Karpas-422 (cell line): ENCODE measurements at regions not wholly inside any gene's neighbourhood (a gene's known extent, or its start where the extent isn't known, plus 50 kb on each side); places are given as distances from the start of the nearest gene placed in this dataset.
A peak's percentile ranks its signal among the peaks of the same experiment; 100 is the strongest.
"Not testable (repeated sequence)": the region's sequence is repeated elsewhere in the genome, so short reads cannot be mapped to it uniquely, and the experiment has no call there.

ENCODE experiments used
- DNase-seq: peaks from one replicate; pipeline ENCODE4 v3.0.0-alpha.2; 2015
- H2AFZ ChIP-seq: fragments of 200-600 bp; sonication (generic); 2 replicates; pipeline ENCODE4 v1.6.1; 2014; ENCODE audit warnings: antibody characterized with exemption, low read length, mixed read lengths
- H3K27ac ChIP-seq: fragments of 200-600 bp; sonication (generic); 2 replicates; pipeline ENCODE4 v1.5.1; 2014; ENCODE audit warnings: mild to moderate bottlenecking, low read length, moderate library complexity
- H3K27me3 ChIP-seq: fragments of 200-600 bp; sonication (generic); 2 replicates; pipeline ENCODE4 v1.6.1; 2014; ENCODE audit warnings: low read length, mixed read lengths
- H3K36me3 ChIP-seq: fragments of 200-600 bp; sonication (generic); 2 replicates; pipeline ENCODE4 v1.6.1; 2014; ENCODE audit warnings: low read length, mixed read lengths; ENCODE audit not compliant: insufficient read depth
- H3K4me1 ChIP-seq: fragments of 200-600 bp; sonication (generic); 2 replicates; pipeline ENCODE4 v1.6.1; 2014; ENCODE audit warnings: mild to moderate bottlenecking, low read length, mixed read lengths
- H3K4me2 ChIP-seq: fragments of 200-600 bp; sonication (generic); 2 replicates; pipeline ENCODE4 v1.6.1; 2014; ENCODE audit warnings: low read length, low read depth, mild to moderate bottlenecking; ENCODE audit not compliant: poor library complexity, severe bottlenecking
- H3K4me3 ChIP-seq: fragments of 200-600 bp; sonication (generic); 2 replicates; pipeline ENCODE4 v1.5.1; 2014; ENCODE audit warnings: mild to moderate bottlenecking, antibody characterized with exemption, low read length, mixed read lengths
- H3K79me2 ChIP-seq: fragments of 200-600 bp; sonication (generic); 2 replicates; pipeline ENCODE4 v1.6.1; 2014; ENCODE audit warnings: mild to moderate bottlenecking, low read length, mixed read lengths
- H3K9ac ChIP-seq: fragments of 200-600 bp; sonication (generic); 2 replicates; pipeline ENCODE4 v1.6.0; 2014; ENCODE audit warnings: low read length
- H3K9me2 ChIP-seq: fragments of 200-600 bp; sonication (generic), shearing (Covaris generic); replicated peaks from 2 replicates; pipeline ENCODE4 v1.6.0; 2014; ENCODE audit warnings: mild to moderate bottlenecking, low read length, moderate library complexity; ENCODE audit not compliant: insufficient read depth
- H3K9me3 ChIP-seq: fragments of 300-700, 200-600 bp; sonication (generic); 2 replicates; pipeline ENCODE4 v1.6.1; 2014; ENCODE audit warnings: low read length, mixed read lengths
- H4K20me1 ChIP-seq: fragments of 200-600 bp; sonication (generic); 2 replicates; pipeline ENCODE4 v1.6.1; 2014; ENCODE audit warnings: mild to moderate bottlenecking, antibody characterized with exemption, low read length, low read depth; ENCODE audit not compliant: insufficient read depth

DNA sequence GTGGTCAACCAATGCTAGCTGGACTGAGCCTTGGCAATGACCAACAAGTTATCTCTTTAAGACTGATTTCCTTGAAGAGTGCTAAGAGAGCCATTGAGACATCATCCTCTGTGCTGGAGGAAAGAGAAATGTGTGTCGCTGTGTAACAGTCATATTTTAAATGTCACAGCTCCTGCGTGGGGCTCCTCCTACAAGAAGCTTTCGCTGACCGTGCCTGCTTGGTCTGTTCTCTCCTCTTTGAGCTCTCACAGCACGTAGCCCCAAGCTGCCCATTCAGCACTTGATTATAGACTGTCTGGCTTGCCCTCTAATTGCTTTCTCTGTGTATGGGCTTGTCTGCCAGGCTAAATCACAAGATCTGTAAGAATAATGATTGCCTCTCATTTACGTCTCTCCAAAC is 221.3 kb downstream of the FOXD2 start:
- no peaks in the 10 kb centered on the region for H3K9me3 ChIP-seq
- no peak overlapping the region for H3K4me3 ChIP-seq
- H3K36me3 ChIP-seq, result no peaks in the 10 kb centered on the region
- peaks cover 25% of the 10 kb centered on the region for H3K4me1 ChIP-seq
- H3K4me2 ChIP-seq, result no peak overlapping the region
- H2AFZ ChIP-seq, result no peak overlapping the region
- H3K27ac ChIP-seq, result no peak overlapping the region
- H3K9me2 ChIP-seq, result no peaks in the 10 kb centered on the region
- H3K27me3 ChIP-seq, result no peaks in the 10 kb centered on the region
- no peaks in the 10 kb centered on the region for H3K79me2 ChIP-seq
- H3K9ac ChIP-seq, result no peak overlapping the region
- H4K20me1 ChIP-seq, result no peaks in the 10 kb centered on the region
- DNase-seq, result no peak

DNA sequence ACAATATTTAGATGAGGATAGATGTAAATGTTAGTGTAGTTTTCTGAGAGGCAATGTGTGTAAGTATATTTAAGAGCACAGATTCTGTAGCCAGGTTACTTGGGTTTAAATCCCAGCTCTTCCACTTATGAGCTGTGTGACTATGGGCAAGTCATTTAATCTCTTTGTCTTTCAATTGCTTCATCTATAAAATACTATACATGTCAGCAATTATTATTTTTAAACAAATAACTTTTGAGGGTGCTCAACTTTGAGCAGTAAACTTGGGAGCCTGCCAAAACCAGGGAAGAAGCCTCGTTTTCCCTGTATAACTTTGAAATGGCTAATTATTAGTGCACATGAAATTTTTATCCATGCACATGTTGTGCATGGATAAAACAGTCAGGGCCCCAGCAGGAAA is 222.8 kb downstream of the FOXD2 start:
- Histone ChIP-seq H3K4me1 (peaks cover 38% of the 10 kb centered on the region), H3K4me2 (no peak overlapping the region), H3K9me2 (no peaks in the 10 kb centered on the region), H3K79me2 (no peaks in the 10 kb centered on the region), H3K27ac (no peak overlapping the region), H3K27me3 (no peaks in the 10 kb centered on the region), H3K36me3 (no peaks in the 10 kb centered on the region), H4K20me1 (no peaks in the 10 kb centered on the region), H3K4me3 (no peak overlapping the region), H3K9me3 (no peaks in the 10 kb centered on the region), H3K9ac (no peak overlapping the region), H2AFZ (no peak overlapping the region)
- DNase-seq, result no peak

DNA sequence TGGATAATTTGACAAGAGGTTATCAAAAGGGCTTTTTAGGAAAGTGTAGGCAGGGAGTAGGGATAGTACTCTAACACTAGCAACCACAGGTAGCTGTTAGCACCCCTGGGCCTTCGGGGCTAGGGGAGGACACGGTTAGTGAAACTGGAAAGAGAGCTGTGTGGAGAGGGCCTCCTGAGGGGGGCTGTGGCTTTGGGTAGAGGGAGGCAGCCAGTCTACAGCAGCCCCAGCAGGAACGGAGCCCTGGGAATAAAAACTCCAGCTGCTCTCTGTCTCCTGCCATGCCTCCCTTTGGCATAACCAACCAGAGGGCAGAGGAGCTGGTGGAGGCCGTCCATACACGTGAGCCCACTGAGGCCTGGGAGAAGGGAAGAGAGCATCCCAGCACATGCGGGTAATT is 223.2 kb downstream of the FOXD2 start:
- Histone ChIP-seq H3K9me2 (no peaks in the 10 kb centered on the region), H3K27me3 (no peaks in the 10 kb centered on the region), H3K9me3 (no peaks in the 10 kb centered on the region), H3K9ac (no peak overlapping the region), H3K27ac (no peak overlapping the region), H3K4me1 (peaks cover 38% of the 10 kb centered on the region), H3K36me3 (no peaks in the 10 kb centered on the region), H3K4me2 (no peak overlapping the region), H2AFZ (no peak overlapping the region), H3K4me3 (no peak overlapping the region), H3K79me2 (no peaks in the 10 kb centered on the region), H4K20me1 (no peaks in the 10 kb centered on the region)
- DNase-seq, result no peak

DNA sequence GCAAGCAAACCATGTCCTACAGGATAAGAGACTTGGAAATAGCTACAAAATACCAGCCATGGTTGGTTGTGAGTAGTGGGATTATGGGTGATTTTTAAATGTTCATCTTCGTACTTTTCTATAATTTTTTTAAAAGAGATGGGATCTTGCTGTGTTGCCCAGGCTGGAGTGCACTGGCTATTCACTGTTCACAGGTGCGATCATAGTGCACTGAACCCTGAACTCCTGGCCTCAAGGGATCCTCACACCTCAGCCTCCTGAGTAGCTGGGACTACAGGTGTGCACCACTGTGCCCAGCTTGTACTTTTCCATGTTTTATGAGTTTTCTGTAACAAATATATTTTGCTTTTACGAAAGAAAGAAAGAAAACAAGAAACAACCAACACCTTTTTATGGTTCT is 224.2 kb downstream of the FOXD2 start:
- no peaks in the 10 kb centered on the region for H3K27me3 ChIP-seq
- H3K9ac ChIP-seq, result no peak overlapping the region
- H3K9me3 ChIP-seq, result no peaks in the 10 kb centered on the region
- no peaks in the 10 kb centered on the region for H3K36me3 ChIP-seq
- H4K20me1 ChIP-seq, result no peaks in the 10 kb centered on the region
- H3K79me2 ChIP-seq, result no peaks in the 10 kb centered on the region
- H3K9me2 ChIP-seq, result no peaks in the 10 kb centered on the region
- H3K4me1 ChIP-seq, result peaks cover 48% of the 10 kb centered on the region
- DNase-seq, result no peak
- H3K4me3 ChIP-seq, result no peak overlapping the region
- H3K27ac ChIP-seq, result no peak overlapping the region
- no peak overlapping the region for H3K4me2 ChIP-seq
- no peak overlapping the region for H2AFZ ChIP-seq

DNA sequence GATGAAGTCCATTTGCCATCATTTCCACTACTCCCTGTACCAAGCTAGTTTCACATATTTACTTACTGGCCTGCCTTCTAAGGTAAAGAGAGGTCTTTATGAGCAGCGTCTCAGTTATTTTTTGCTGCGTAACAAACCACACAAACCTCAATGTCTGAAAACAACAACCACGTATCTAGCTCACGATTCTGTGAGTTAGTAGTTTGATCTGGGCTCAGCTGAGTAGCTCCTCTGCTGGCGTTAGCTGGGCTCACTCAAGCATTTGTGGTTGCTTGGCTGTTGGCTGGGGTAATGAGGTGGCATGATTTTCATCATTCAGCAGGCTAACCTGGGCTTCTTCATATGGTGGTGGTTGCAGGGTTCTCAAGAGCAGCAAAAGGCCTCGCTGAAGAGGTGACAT is 225.4 kb downstream of the FOXD2 start:
- Histone ChIP-seq H2AFZ (peak overlapping the region; percentile 16; the same call in 1 of the 2 replicates), H3K4me1 (peaks cover 60% of the 10 kb centered on the region), H3K79me2 (no peaks in the 10 kb centered on the region), H3K9me2 (no peaks in the 10 kb centered on the region), H3K27ac (peak overlapping the region; percentile 76), H3K4me2 (peak overlapping the region; percentile 59), H3K27me3 (no peaks in the 10 kb centered on the region), H3K4me3 (no peak overlapping the region; the same call in 1 of the 2 replicates), H3K36me3 (no peaks in the 10 kb centered on the region), H4K20me1 (no peaks in the 10 kb centered on the region), H3K9ac (peak overlapping the region; percentile 42), H3K9me3 (no peaks in the 10 kb centered on the region)
- peak; percentile 67 for DNase-seq

DNA sequence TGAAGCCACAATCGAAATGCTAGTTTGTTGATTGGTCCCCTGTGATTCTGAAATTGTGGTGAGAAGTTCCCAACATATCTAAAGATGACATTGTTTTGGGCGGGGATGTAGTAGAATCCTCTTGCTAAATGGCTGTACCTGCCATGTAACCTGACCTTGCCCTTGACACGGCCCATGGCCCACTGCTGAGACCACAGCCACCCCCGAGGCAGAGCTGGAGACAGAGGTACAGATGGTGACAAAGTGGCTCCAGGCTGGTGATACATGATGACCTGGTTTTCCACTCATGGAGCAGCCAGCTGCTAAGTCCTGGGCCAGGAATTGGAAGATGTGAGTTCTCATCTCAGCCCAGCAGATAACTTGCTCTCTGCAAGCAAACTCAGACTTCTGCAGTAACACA is 226.5 kb downstream of the FOXD2 start:
- Histone ChIP-seq H3K27me3 (no peaks in the 10 kb centered on the region), H3K9ac (peak overlapping the region; percentile 42), H2AFZ (peak overlapping the region; percentile 16; the same call in 1 of the 2 replicates), H3K4me2 (peak overlapping the region; percentile 59), H3K79me2 (no peaks in the 10 kb centered on the region), H3K27ac (peak overlapping the region; percentile 76), H4K20me1 (no peaks in the 10 kb centered on the region), H3K36me3 (no peaks in the 10 kb centered on the region), H3K4me1 (peaks cover 71% of the 10 kb centered on the region), H3K4me3 (peak overlapping the region; percentile 15; the same call in 1 of the 2 replicates), H3K9me3 (no peaks in the 10 kb centered on the region), H3K9me2 (no peaks in the 10 kb centered on the region)
- peak; percentile 67 for DNase-seq

DNA sequence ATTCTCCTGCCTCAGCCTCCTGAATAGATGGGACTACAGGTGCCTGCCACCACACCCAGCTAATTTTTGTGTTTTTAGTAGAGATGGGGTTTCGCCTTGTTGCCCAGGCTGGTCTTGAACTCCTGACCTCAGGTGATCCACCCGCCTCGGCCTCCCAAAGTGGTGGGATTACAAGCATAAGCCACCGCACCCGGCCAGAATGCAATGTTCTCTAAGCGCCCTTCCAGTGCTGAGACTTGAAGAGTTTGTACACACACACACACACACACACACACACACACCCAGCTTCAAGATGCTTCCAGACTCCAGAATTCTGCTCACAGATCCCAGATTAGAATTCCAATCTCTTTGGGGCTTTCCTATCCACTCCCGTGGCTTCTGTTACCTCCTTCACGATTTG is 227.1 kb downstream of the FOXD2 start:
- not testable (repeated sequence) for H3K79me2 ChIP-seq, H2AFZ ChIP-seq, DNase-seq, H3K9me2 ChIP-seq, H4K20me1 ChIP-seq, H3K36me3 ChIP-seq, H3K9me3 ChIP-seq, H3K27me3 ChIP-seq
- peak overlapping the region; percentile 76 for H3K27ac ChIP-seq
- 0 out of 2 replicates have a peak overlapping the region, but pooled peaks have one; percentile 42 for H3K9ac ChIP-seq
- peaks cover 76% of the 10 kb centered on the region for H3K4me1 ChIP-seq
- peak overlapping the region; percentile 15; the same call in 1 of the 2 replicates for H3K4me3 ChIP-seq
- peak overlapping the region; percentile 59 for H3K4me2 ChIP-seq

DNA sequence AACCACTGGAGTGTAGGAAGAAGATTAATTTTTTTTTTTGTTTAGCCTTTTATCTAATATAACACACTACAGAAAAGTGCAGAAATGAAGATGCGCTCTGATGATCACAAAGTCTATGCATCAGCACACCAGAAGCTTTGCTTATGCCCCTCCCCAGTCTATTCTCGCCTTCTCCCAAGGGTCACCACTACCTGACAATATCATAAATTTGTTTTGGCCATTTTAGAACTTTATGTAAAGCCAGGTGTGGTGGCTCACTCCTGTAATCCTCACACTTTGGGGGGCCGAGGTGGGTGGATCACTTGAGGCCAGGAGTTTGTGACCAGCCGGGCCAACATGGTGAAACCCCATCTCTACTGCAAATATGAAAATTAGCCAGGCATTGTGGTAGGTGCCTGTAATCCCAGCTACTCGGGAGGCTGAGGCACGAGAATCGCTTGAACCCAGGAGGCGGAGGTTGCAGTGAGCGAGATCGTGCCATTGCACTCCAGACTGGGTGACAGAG is 231.3 kb downstream of the FOXD2 start:
- no peaks in the 10 kb centered on the region for H3K27me3 ChIP-seq
- H3K27ac ChIP-seq, result peak overlapping the region; percentile 99
- H2AFZ ChIP-seq, result no peak overlapping the region
- peak overlapping the region; percentile 62 for H3K4me2 ChIP-seq
- peaks cover 20% of the 10 kb centered on the region for H3K36me3 ChIP-seq
- H3K4me3 ChIP-seq, result peak overlapping the region; percentile 44
- no peaks in the 10 kb centered on the region for H3K79me2 ChIP-seq
- H3K4me1 ChIP-seq, result peaks cover 68% of the 10 kb centered on the region
- H3K9ac ChIP-seq, result peak overlapping the region; percentile 63
- no peaks in the 10 kb centered on the region for H4K20me1 ChIP-seq
- H3K9me3 ChIP-seq, result peaks cover 12% of the 10 kb centered on the region
- DNase-seq, result peak; percentile 96
- no peaks in the 10 kb centered on the region for H3K9me2 ChIP-seq
